ENCODE measurements at regions not wholly inside any gene's neighbourhood (a gene's known extent, or its start where the extent isn't known, plus 50 kb on each side); places are given as distances from the start of the nearest gene placed in this dataset.

DNA sequence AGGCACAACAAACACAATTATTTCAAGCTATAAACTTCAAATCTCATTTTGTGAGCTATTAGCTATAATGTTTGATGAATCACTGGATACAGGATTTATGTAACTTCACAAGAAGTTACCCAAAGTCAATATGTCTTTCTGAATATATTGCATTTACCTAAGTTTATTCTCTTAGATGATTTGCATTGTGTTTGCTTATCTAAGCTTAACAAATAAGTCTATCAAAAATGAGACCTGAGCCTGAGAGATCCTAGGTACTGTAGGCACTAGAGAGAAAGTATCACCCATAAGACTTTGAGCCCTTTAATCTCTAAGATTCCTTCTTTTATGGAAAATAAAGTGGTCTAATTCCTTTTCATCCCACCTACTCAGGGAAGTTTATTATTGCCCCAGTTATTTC is 178.2 kb downstream of the NAF1 start:
- TF ChIP-seq, protein P1, sequence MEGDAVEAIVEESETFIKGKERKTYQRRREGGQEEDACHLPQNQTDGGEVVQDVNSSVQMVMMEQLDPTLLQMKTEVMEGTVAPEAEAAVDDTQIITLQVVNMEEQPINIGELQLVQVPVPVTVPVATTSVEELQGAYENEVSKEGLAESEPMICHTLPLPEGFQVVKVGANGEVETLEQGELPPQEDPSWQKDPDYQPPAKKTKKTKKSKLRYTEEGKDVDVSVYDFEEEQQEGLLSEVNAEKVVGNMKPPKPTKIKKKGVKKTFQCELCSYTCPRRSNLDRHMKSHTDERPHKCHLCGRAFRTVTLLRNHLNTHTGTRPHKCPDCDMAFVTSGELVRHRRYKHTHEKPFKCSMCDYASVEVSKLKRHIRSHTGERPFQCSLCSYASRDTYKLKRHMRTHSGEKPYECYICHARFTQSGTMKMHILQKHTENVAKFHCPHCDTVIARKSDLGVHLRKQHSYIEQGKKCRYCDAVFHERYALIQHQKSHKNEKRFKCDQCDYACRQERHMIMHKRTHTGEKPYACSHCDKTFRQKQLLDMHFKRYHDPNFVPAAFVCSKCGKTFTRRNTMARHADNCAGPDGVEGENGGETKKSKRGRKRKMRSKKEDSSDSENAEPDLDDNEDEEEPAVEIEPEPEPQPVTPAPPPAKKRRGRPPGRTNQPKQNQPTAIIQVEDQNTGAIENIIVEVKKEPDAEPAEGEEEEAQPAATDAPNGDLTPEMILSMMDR (IDR thresholded peaks at IDR 0.05), result no peak
- no peak for TF ChIP-seq EZH2phosphoT487 (IDR thresholded peaks at IDR 0.05)
- no peak for TF ChIP-seq EZH2 (IDR thresholded peaks at IDR 0.05)
